Thoracic aorta (tissue), 2 donors: ENCODE measurements at regions not wholly inside any gene's neighbourhood (a gene's known extent, or its start where the extent isn't known, plus 50 kb on each side); places are given as distances from the start of the nearest gene placed in this dataset.

Experiments used
- ATAC-seq: fragments of 150-250 bp; one replicate; pipeline ENCODE4 v1.8.0; 2017; ENCODE audit warnings: low read depth; ENCODE audit not compliant: insufficient number of reproducible peaks, low FRiP score
- DNase-seq: peaks from one replicate; pipeline ENCODE4 v3.0.0-alpha.2; 2020; ENCODE audit warnings: low spot score
- H3K27ac ChIP-seq, 2 donors: fragments of 200-600 bp; sonication (generic); 1 replicate in 1 of 2; 2 replicates in 1 of 2; pipeline ENCODE4 v1.5.1; 2016; ENCODE audit warnings: mild to moderate bottlenecking in 2 of 2, moderate library complexity in 2 of 2
- H3K27me3 ChIP-seq: fragments of 200-600 bp; sonication (generic); replicated peaks from 2 replicates; pipeline ENCODE4 v1.6.0; 2016; ENCODE audit warnings: mild to moderate bottlenecking; ENCODE audit not compliant: insufficient read depth
- H3K36me3 ChIP-seq: fragments of 200-600 bp; sonication (generic); one replicate; pipeline ENCODE4 v1.5.1; 2016
- H3K4me1 ChIP-seq, 2 donors: fragments of 200-600 bp; sonication (generic); 1 replicate in 1 of 2; 2 replicates in 1 of 2; pipeline versions ENCODE4 v1.5.1 to v1.6.0; 2016; ENCODE audit warnings: low read depth in 2 of 2, mild to moderate bottlenecking in 1 of 2; ENCODE audit not compliant: control insufficient read depth in 1 of 2
- H3K4me3 ChIP-seq: fragments of 200-600 bp; sonication (generic); 2 replicates; pipeline ENCODE4 v1.5.1; 2016; ENCODE audit warnings: mild to moderate bottlenecking
- H3K9me3 ChIP-seq: fragments of 200-600 bp; sonication (generic); 2 replicates; pipeline ENCODE4 v1.5.1; 2016
- TF ChIP-seq, protein P1 (sequence below): fragments of 200-600 bp; sonication (generic); IDR thresholded peaks from one replicate; pipeline ENCODE4 v1.5.1; 2019; ENCODE audit warnings: antibody characterized with exemption

DNA sequence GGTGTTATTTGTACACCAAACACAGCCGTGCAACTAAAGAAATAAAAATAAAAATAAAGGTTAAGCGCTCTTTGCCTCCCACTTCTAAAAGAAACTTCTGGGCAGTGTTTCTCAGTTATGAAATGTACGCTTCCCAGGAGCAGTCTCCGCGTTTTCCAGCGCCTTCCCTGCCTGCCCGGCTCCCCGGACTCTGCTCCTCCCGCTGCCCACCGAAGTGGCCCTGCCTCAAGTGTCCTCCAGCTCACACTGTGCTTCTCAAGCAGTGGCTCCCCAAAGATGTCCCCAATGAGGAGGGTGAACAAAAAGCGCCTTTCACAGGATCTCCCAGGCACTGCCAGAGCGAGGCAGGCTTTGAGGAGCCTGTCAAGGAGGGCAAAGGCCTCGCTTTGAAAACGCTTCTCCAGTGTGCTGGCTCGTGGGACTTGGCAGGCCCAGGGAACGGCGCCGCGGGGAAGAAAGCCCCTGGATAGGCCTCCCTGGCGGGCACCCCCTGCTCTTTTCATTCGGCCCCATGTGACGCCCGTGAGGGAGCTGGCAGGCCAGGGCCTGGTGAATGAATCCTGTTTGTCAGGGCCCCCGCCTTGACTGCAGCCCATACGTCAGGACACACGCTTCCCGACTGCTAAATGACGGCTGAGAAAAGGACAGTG is 187.1 kb downstream of the FOXO1 start:
- Histone ChIP-seq H3K27me3 (no peaks in the 10 kb centered on the region), H3K36me3 (no peaks in the 10 kb centered on the region), H3K4me3 (no peak overlapping the region), H3K27ac (peak overlapping the region; percentile 68 to 85), H3K4me1 (peaks cover 22 to 35% of the 10 kb centered on the region in 2 donors), H3K9me3 (no peaks in the 10 kb centered on the region)
- TF ChIP-seq, protein P1, sequence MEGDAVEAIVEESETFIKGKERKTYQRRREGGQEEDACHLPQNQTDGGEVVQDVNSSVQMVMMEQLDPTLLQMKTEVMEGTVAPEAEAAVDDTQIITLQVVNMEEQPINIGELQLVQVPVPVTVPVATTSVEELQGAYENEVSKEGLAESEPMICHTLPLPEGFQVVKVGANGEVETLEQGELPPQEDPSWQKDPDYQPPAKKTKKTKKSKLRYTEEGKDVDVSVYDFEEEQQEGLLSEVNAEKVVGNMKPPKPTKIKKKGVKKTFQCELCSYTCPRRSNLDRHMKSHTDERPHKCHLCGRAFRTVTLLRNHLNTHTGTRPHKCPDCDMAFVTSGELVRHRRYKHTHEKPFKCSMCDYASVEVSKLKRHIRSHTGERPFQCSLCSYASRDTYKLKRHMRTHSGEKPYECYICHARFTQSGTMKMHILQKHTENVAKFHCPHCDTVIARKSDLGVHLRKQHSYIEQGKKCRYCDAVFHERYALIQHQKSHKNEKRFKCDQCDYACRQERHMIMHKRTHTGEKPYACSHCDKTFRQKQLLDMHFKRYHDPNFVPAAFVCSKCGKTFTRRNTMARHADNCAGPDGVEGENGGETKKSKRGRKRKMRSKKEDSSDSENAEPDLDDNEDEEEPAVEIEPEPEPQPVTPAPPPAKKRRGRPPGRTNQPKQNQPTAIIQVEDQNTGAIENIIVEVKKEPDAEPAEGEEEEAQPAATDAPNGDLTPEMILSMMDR: no peak
- DNase-seq: no peak
- no peak for ATAC-seq

DNA sequence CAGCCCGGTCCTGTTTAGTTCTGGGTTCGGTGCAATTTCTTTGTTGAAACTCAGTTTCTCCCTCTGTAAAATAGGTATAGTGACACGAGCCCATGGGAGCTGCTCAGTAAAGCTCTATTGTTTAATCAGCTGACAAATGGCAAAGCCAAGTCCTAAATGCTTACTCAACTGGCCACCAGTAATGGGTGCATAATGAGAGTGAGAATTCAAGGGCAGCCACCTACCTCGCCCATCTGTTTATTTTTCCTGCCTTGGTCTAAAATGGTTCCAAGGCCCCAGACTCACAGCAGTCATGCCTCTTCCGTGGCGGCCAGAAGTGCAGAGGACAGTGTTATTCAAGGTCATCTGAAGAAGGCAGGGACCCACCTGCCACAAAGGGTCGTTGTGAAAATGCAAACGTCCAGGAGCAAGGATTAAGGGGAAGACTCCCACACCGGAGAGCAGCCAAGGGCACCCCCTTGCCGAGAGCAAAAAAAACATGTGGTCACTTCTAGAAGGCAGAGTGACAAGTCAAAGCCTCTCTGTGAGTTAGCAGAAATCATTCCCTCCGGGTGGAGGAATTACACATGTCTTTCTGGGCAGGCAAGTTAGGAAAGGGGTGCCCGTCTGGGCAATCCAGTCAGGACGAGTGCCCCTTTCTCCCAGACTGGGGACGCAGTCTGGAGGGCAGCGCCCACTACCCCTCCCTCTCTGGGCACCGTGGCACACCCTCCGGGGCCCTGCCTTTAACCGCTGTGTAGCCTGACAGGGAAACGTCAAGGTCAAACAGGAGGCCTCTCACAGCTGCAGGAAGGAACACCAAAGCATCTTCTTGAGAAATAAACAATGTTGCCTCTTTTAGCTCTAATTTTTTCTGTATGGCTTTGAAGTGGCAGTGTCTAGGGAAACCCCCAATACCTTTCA is 186.2 kb downstream of the FOXO1 start:
- Histone ChIP-seq H3K9me3 (no peaks in the 10 kb centered on the region), H3K27ac (no peak overlapping the region), H3K27me3 (no peaks in the 10 kb centered on the region), H3K4me1 (peaks cover 22 to 35% of the 10 kb centered on the region in 2 donors), H3K4me3 (no peak overlapping the region), H3K36me3 (no peaks in the 10 kb centered on the region)
- TF ChIP-seq, protein P1: no peak
- ATAC-seq (no peak), DNase-seq (no peak)

DNA sequence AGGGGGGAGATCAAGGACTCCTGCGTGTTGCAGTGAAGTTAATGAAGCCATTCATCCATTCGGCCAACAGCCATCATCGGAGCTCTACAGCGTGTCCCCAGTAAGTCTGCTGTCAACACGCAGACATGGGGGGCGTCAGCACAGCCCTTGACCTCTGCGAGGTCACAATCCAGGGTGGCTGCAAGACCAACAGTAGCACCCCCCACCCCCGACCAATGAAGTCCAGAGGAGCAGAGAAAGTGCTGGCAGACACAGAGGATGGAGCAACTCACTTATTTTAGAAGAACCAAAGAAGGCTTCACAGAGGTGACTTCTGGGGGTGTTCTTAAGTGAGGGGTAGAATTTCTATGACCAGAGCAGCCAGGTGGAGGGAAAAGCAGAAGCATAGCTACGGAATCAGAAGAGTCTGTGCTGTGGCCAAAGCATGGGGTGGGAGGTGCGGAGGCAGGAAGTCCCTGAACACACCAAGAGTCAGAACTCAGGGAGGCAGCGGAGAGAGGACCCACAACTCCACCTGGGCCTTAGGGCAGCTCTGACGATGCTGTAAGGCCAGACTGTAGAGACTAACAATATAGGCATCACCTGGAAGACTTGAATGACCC is 185.4 kb downstream of the FOXO1 start:
- H3K27ac ChIP-seq: no peak overlapping the region
- no peaks in the 10 kb centered on the region for H3K27me3 ChIP-seq
- no peak overlapping the region for H3K4me3 ChIP-seq
- TF ChIP-seq, protein P1: no peak
- no peaks in the 10 kb centered on the region for H3K9me3 ChIP-seq
- no peak for DNase-seq
- ATAC-seq: no peak
- no peaks in the 10 kb centered on the region for H3K36me3 ChIP-seq
- peaks cover 21 to 30% of the 10 kb centered on the region in 2 donors for H3K4me1 ChIP-seq

DNA sequence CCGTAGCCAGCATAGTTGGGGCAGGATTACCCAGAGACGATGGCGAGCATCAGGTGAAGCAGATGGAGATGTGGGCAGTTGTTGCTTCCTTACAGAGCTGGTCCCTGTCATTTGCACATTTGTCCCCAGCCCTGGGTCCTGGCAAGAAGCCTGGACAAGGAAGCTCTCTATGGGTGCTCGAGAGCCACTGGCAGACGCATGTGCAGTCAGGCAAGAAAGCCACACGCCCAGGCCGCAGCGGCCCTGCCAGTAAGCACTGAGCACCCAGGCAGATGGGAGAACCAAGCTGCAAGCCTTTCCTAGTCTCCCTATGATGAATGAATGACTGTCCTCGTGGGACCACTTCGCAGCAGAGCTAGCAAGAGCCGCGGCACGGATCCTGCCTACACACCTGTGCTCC is 182.8 kb downstream of the FOXO1 start:
- H3K27me3 ChIP-seq: no peaks in the 10 kb centered on the region
- TF ChIP-seq, protein P1: no peak
- H3K4me1 ChIP-seq: peaks cover 0 to 4% of the 10 kb centered on the region in 2 donors
- ATAC-seq: no peak
- no peaks in the 10 kb centered on the region for H3K9me3 ChIP-seq
- no peak overlapping the region for H3K27ac ChIP-seq
- no peak for DNase-seq
- no peaks in the 10 kb centered on the region for H3K36me3 ChIP-seq
- no peak overlapping the region for H3K4me3 ChIP-seq
